ENCODE measurements at regions not wholly inside any gene's neighbourhood (a gene's known extent, or its start where the extent isn't known, plus 50 kb on each side); places are given as distances from the start of the nearest gene placed in this dataset.

- H3K27me3 Mint-ChIP-seq: peaks cover 2% of the 10 kb centered on the region
- peaks cover 4% of the 10 kb centered on the region for H3K4me1 Mint-ChIP-seq
- H3K36me3 Mint-ChIP-seq (ENCODE audit: low read depth): no peaks in the 10 kb centered on the region
- peaks cover 4% of the 10 kb centered on the region for H3K9me3 Mint-ChIP-seq
- H3K27ac Mint-ChIP-seq: no peak overlapping the region
- ChIA-PET POLR2A (no interaction called here), CTCF (no interaction called here)
- DNase-seq: no peak
- H3K4me3 Mint-ChIP-seq: no peak overlapping the region
Observed at GRCh38 chr10:58017719-58018367, 249.9 kb downstream of the IPMK start.

GRCh38 chr10:58016614-58017013 is 251.1 kb downstream of the IPMK start:
- H3K4me3 Mint-ChIP-seq: no peak overlapping the region
- no peaks in the 10 kb centered on the region for H3K36me3 Mint-ChIP-seq (ENCODE audit: low read depth)
- H3K9me3 Mint-ChIP-seq: peaks cover 3% of the 10 kb centered on the region
- peaks cover 2% of the 10 kb centered on the region for H3K27me3 Mint-ChIP-seq
- peaks cover 4% of the 10 kb centered on the region for H3K4me1 Mint-ChIP-seq
- ChIA-PET POLR2A (no interaction called here), CTCF (no interaction called here)
- no peak for DNase-seq
- H3K27ac Mint-ChIP-seq: no peak overlapping the region

GRCh38 chr10:58014436-58014835 is 253.3 kb downstream of the IPMK start:
- H3K27me3 Mint-ChIP-seq: peaks cover 2% of the 10 kb centered on the region
- ChIA-PET POLR2A (no interaction called here), CTCF (no interaction called here)
- DNase-seq: no peak
- H3K4me3 Mint-ChIP-seq: no peak overlapping the region
- H3K36me3 Mint-ChIP-seq (ENCODE audit: low read depth): no peaks in the 10 kb centered on the region
- no peaks in the 10 kb centered on the region for H3K9me3 Mint-ChIP-seq
- no peaks in the 10 kb centered on the region for H3K4me1 Mint-ChIP-seq
- H3K27ac Mint-ChIP-seq: no peak overlapping the region

- H3K4me1 Mint-ChIP-seq: no peaks in the 10 kb centered on the region
- no peak overlapping the region for H3K4me3 Mint-ChIP-seq
- no peak overlapping the region for H3K27ac Mint-ChIP-seq
- H3K9me3 Mint-ChIP-seq: no peaks in the 10 kb centered on the region
- CTCF ChIA-PET: no interaction called here
- no peaks in the 10 kb centered on the region for H3K36me3 Mint-ChIP-seq (ENCODE audit: low read depth)
- no peak for DNase-seq
- peaks cover 2% of the 10 kb centered on the region for H3K27me3 Mint-ChIP-seq
- POLR2A ChIA-PET: no interaction called here
Observed at GRCh38 chr10:58013406-58013805, 254.3 kb downstream of the IPMK start.

- ChIA-PET POLR2A (no interaction called here), CTCF (no interaction called here)
- Mint-ChIP-seq H3K27me3 (peaks cover 2% of the 10 kb centered on the region), H3K27ac (no peak overlapping the region), H3K36me3 (ENCODE audit: low read depth) (no peaks in the 10 kb centered on the region), H3K4me1 (no peaks in the 10 kb centered on the region), H3K9me3 (no peaks in the 10 kb centered on the region), H3K4me3 (no peak overlapping the region)
- DNase-seq: no peak
Observed at GRCh38 chr10:58010073-58010702, 257.5 kb downstream of the IPMK start.

GRCh38 chr10:58003945-58004344 is 263.7 kb downstream of the IPMK start:
- Mint-ChIP-seq H3K4me1 (no peaks in the 10 kb centered on the region), H3K36me3 (ENCODE audit: low read depth) (no peaks in the 10 kb centered on the region), H3K27ac (no peak overlapping the region), H3K27me3 (no peaks in the 10 kb centered on the region), H3K4me3 (no peak overlapping the region), H3K9me3 (no peaks in the 10 kb centered on the region)
- CTCF ChIA-PET: no interaction called here
- DNase-seq: no peak
- POLR2A ChIA-PET: no interaction called here

- no peaks in the 10 kb centered on the region for H3K9me3 Mint-ChIP-seq
- no peaks in the 10 kb centered on the region for H3K36me3 Mint-ChIP-seq (ENCODE audit: low read depth)
- no peaks in the 10 kb centered on the region for H3K27me3 Mint-ChIP-seq
- no peak overlapping the region for H3K27ac Mint-ChIP-seq
- ChIA-PET CTCF (no interaction called here), POLR2A (no interaction called here)
- DNase-seq: no peak
- H3K4me3 Mint-ChIP-seq: no peak overlapping the region
- H3K4me1 Mint-ChIP-seq: no peaks in the 10 kb centered on the region
Observed at GRCh38 chr10:58001159-58001558, 266.5 kb downstream of the IPMK start.

GRCh38 chr10:57996536-57996935 is 271.2 kb downstream of the IPMK start:
- Mint-ChIP-seq H3K27ac (no peak overlapping the region), H3K4me3 (no peak overlapping the region), H3K4me1 (no peaks in the 10 kb centered on the region), H3K9me3 (no peaks in the 10 kb centered on the region), H3K27me3 (no peaks in the 10 kb centered on the region), H3K36me3 (ENCODE audit: low read depth) (no peaks in the 10 kb centered on the region)
- CTCF ChIA-PET: interaction anchor here (0.7 kb wide), 1 partner anchor 128 kb away, joined by 3 read pairs; no protein-coding TSS in a partner anchor
- DNase-seq: no peak
- POLR2A ChIA-PET: no interaction called here

- Mint-ChIP-seq H3K4me1 (no peaks in the 10 kb centered on the region), H3K9me3 (no peaks in the 10 kb centered on the region), H3K36me3 (ENCODE audit: low read depth) (no peaks in the 10 kb centered on the region), H3K27ac (no peak overlapping the region), H3K4me3 (no peak overlapping the region), H3K27me3 (no peaks in the 10 kb centered on the region)
- CTCF ChIA-PET: no interaction called here
- POLR2A ChIA-PET: no interaction called here
- no peak for DNase-seq
Observed at GRCh38 chr10:57993302-57993701, 274.4 kb downstream of the IPMK start.

GRCh38 chr10:57992321-57993077 is 275.2 kb downstream of the IPMK start:
- no peaks in the 10 kb centered on the region for H3K9me3 Mint-ChIP-seq
- no peak overlapping the region for H3K4me3 Mint-ChIP-seq
- no peak for DNase-seq
- no peaks in the 10 kb centered on the region for H3K4me1 Mint-ChIP-seq
- no peaks in the 10 kb centered on the region for H3K36me3 Mint-ChIP-seq (ENCODE audit: low read depth)
- no peak overlapping the region for H3K27ac Mint-ChIP-seq
- H3K27me3 Mint-ChIP-seq: no peaks in the 10 kb centered on the region
- CTCF ChIA-PET: no interaction called here
- POLR2A ChIA-PET: no interaction called here

- Mint-ChIP-seq H3K27ac (no peak overlapping the region), H3K36me3 (ENCODE audit: low read depth) (no peaks in the 10 kb centered on the region), H3K27me3 (no peaks in the 10 kb centered on the region), H3K9me3 (no peaks in the 10 kb centered on the region), H3K4me3 (no peak overlapping the region), H3K4me1 (no peaks in the 10 kb centered on the region)
- DNase-seq: no peak
- ChIA-PET CTCF (no interaction called here), POLR2A (no interaction called here)
Observed at GRCh38 chr10:57988964-57989363, 278.7 kb downstream of the IPMK start.

GRCh38 chr10:57987055-57987721 is 280.5 kb downstream of the IPMK start:
- POLR2A ChIA-PET: no interaction called here
- CTCF ChIA-PET: no interaction called here
- Mint-ChIP-seq H3K27me3 (no peaks in the 10 kb centered on the region), H3K36me3 (ENCODE audit: low read depth) (no peaks in the 10 kb centered on the region), H3K4me3 (no peak overlapping the region), H3K27ac (no peak overlapping the region), H3K4me1 (no peaks in the 10 kb centered on the region), H3K9me3 (no peaks in the 10 kb centered on the region)
- no peak for DNase-seq

- H3K27ac Mint-ChIP-seq: no peak overlapping the region
- no peaks in the 10 kb centered on the region for H3K27me3 Mint-ChIP-seq
- ChIA-PET POLR2A (no interaction called here), CTCF (no interaction called here)
- no peaks in the 10 kb centered on the region for H3K9me3 Mint-ChIP-seq
- no peak for DNase-seq
- no peaks in the 10 kb centered on the region for H3K4me1 Mint-ChIP-seq
- H3K36me3 Mint-ChIP-seq (ENCODE audit: low read depth): no peaks in the 10 kb centered on the region
- H3K4me3 Mint-ChIP-seq: no peak overlapping the region
Observed at GRCh38 chr10:57986422-57986821, 281.3 kb downstream of the IPMK start.
